IPS DF 4.7 (cell line): ENCODE measurements at regions not wholly inside any gene's neighbourhood (a gene's known extent, or its start where the extent isn't known, plus 50 kb on each side); places are given as distances from the start of the nearest gene placed in this dataset.

Experiments
- DNase-seq: peaks from one replicate; pipeline ENCODE4 v3.0.0-alpha.2; 2013; ENCODE audit warnings: low spot score; ENCODE audit errors: extremely low read depth

DNA sequence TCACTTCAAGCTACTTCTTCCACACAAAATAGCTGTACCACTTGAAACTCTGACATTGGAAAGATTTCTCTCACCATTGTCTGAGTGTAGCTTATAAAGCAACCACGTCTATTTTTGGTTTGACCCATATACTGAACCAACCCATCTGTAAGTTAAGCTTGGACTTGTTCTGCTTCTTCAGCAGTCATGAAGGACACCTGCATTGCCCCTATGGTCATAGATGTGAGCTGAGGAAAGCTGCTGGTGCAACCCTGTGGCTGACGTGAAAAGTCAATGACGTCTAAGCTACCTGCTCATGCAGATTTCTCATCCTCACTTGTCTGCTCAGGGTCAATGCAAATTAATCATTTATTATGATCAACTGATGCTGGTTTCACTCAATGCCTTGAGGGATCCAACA lies 417.4 kb downstream of the CETN3 start:
- DNase-seq, result no peak

- no peak for DNase-seq
Observed at GRCh38 chr5:89991592-89991991, 418.0 kb downstream of the CETN3 start.

GRCh38 chr5:89989776-89990175 lies 419.8 kb downstream of the CETN3 start:
- no peak for DNase-seq

- DNase-seq, result no peak
Observed at GRCh38 chr5:89988998-89989655, 420.4 kb downstream of the CETN3 start.

GRCh38 chr5:89988129-89988810 lies 421.3 kb downstream of the CETN3 start:
- no peak for DNase-seq

GRCh38 chr5:89983216-89983615 lies 426.3 kb downstream of the CETN3 start:
- DNase-seq, result no peak

GRCh38 chr5:89981878-89982773 lies 427.4 kb downstream of the CETN3 start:
- DNase-seq, result no peak

- no peak for DNase-seq
Observed at GRCh38 chr5:89981021-89981420, 428.5 kb downstream of the CETN3 start.

DNA sequence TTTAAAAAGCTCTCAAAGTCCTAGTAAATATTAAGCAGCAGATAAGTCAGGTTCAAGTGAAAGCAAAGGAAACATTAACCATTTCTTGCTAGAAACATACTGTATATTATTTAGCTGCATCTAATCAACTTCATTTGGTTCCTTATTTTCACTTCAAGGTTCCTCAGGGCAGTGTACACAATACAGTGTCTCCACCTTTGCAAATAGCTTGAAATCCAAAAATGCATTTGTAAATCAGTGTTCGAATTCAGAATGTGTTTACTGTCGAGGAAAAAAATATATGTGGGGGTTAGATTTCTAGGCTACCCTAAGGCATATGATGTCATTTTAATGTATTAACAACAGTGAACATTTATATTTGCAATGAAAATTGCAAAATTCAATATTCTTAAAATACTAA lies 436.0 kb downstream of the CETN3 start:
- DNase-seq, result no peak

DNA sequence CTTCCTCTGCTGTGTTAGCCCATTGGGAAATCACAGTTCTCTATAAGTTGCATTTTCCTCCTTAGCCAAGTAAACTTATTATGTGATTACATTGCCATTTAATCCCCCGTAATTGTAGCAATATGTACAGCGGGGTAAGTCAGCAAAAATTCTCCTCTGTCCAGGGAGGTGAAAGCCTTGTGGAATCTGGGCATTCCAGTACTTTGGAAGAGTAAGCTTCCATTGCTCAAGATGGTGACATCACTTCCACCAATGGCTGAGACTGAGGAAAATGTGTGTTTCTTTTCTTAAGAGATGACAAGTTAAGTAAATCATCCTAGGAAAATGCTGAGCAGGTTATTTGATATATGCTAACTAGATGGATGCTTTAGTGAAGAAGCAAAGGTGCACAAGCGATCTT lies 436.7 kb downstream of the CETN3 start:
- no peak for DNase-seq

- no peak for DNase-seq
Observed at GRCh38 chr5:89968958-89969381, 440.6 kb downstream of the CETN3 start.

- no peak for DNase-seq
Observed at GRCh38 chr5:89967771-89968444, 441.6 kb downstream of the CETN3 start.

GRCh38 chr5:89956838-89957237 lies 452.7 kb downstream of the CETN3 start:
- DNase-seq, result no peak

GRCh38 chr5:89954916-89955315 lies 454.6 kb downstream of the CETN3 start:
- DNase-seq, result no peak

DNA sequence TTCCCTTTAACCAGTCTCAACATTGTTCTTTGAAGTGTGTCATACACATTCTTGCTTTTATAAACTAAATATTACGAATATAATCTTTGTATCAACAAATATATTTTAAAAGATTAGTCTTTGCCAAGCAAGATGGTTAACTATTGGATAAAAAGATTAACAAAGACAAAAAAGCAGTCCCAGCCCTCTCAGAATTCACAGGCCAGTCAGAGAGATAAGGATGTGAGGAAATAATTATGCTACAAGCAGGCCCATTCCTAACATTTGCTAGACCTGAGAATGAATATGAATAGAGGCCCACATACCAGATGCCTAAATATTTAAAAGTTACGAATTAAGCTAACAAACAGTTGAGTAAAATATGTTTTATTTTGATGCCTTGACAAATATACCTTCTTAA lies 457.7 kb downstream of the CETN3 start:
- DNase-seq, result no peak

DNA sequence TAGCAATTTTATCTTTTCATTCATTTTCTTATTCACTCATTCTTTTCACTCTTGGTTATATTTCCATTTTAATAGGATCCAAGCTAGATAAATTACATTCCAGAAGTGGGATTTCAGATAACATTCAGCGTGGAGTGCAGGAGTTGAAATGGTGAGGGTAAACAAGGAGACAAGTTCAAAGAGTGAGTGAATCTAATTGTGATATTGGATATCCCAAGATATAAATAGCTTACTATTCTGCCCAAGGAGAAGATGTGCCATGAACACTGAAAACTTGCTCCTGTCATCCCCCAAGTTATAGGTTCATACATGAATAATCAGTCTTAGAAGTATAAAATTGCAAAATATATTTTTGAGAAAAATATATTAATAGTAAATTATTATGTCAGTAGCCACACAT lies 459.3 kb downstream of the CETN3 start:
- no peak for DNase-seq

GRCh38 chr5:89948977-89949376 lies 460.6 kb downstream of the CETN3 start:
- no peak for DNase-seq

DNA sequence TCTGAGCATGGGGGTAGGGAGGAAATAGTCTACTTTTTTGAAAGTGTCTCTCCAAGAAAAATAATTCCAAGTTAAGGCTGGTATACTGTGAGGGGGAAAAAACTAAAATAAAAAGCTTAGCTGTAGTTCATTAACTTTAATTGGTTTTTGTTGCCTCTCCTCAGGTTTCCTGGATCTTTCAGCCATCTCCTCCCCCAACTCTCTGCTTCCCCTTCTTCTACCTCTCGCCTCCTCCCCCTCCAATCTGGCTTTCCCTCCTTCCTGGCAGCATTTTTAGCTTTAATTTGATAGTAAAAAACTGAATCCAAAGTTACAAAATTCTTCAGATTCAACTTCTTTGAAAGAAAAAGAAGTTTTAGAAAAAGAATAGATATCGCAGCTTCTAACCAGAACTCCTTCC lies 462.6 kb downstream of the CETN3 start:
- DNase-seq, result no peak

- DNase-seq, result no peak
Observed at GRCh38 chr5:89946508-89946907, 463.0 kb downstream of the CETN3 start.

DNA sequence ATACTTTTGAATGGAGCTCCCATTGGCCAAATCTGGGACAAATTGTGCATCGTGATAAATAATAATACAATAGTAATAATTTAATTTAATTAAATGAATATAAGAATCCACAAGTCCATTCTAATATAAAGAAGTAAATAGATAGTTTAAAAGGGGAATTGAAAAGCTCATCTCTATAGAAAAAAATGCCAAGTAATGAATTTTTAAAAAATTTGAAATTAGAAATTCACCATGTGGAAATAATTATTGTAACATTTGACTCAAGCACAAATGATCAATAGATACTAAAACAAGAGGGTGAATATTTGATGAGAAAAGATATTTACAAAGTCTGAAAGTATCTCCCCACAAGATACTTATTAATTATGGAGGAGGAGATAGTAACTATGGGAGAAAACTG lies 467.4 kb downstream of the CETN3 start:
- no peak for DNase-seq

- DNase-seq, result no peak
Observed at GRCh38 chr5:89936576-89936975, 473.0 kb downstream of the CETN3 start.

GRCh38 chr5:89934069-89934468 lies 475.5 kb downstream of the CETN3 start:
- no peak for DNase-seq
